ENCODE measurements at regions not wholly inside any gene's neighbourhood (a gene's known extent, or its start where the extent isn't known, plus 50 kb on each side); places are given as distances from the start of the nearest gene placed in this dataset.

DNA sequence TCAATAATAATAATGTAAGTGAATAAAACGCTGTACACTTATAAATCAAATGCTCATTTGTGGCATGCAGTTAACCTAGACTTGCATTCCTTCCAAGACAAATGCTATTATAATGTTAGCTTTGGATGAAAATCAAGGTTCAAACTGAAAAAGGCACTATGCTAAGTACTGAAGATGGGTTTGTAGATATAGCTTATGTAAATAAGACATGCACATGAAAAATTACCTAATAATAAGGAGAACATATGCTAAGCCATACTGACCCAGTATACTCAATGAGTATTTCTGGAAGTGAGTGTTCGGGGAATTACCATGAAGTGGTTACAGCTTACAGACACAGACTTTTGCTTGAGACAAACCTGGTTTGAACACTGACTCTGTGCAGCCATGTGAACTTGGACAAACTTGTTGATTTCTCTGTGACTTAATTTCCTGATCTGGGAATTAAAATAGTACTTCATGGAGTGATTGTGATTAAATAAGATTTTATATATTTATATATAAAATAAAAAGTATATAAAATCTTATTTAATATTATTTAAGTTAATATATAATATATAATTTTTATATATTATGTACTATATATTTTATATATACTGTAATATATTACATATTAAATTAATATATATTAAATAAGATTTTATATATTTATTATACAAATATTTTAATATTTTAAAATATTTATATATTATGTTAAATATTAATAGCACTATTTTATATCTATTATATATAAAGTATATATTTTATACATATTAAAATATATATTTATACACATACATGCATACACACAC, 159.2 kb downstream of the ZPLD1 start:
- ATAC-seq (no peak), DNase-seq (no peak)
- Histone ChIP-seq H3K27me3 (no peaks in the 10 kb centered on the region), H3K27ac (no peak overlapping the region), H3K36me3 (replicated peaks in 1 of 2; ENCODE audit: insufficient read depth in 1 of 2, low read depth in 2 of 2) (no peaks in the 10 kb centered on the region), H3K4me3 (no peak overlapping the region), H3K9me3 (no peaks in the 10 kb centered on the region), H3K4me1 (no peaks in the 10 kb centered on the region)
- WGBS, 2 donors, result 48 to 58% methylated on average over 2 of the region's 2 CpGs
- intact Hi-C loops (cut with DNase I), result no loop called here
- no peak for TF ChIP-seq POLR2A (IDR thresholded peaks at IDR 0.05)
- TF ChIP-seq, protein P1, sequence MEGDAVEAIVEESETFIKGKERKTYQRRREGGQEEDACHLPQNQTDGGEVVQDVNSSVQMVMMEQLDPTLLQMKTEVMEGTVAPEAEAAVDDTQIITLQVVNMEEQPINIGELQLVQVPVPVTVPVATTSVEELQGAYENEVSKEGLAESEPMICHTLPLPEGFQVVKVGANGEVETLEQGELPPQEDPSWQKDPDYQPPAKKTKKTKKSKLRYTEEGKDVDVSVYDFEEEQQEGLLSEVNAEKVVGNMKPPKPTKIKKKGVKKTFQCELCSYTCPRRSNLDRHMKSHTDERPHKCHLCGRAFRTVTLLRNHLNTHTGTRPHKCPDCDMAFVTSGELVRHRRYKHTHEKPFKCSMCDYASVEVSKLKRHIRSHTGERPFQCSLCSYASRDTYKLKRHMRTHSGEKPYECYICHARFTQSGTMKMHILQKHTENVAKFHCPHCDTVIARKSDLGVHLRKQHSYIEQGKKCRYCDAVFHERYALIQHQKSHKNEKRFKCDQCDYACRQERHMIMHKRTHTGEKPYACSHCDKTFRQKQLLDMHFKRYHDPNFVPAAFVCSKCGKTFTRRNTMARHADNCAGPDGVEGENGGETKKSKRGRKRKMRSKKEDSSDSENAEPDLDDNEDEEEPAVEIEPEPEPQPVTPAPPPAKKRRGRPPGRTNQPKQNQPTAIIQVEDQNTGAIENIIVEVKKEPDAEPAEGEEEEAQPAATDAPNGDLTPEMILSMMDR (IDR thresholded peaks at IDR 0.05), result no peak

DNA sequence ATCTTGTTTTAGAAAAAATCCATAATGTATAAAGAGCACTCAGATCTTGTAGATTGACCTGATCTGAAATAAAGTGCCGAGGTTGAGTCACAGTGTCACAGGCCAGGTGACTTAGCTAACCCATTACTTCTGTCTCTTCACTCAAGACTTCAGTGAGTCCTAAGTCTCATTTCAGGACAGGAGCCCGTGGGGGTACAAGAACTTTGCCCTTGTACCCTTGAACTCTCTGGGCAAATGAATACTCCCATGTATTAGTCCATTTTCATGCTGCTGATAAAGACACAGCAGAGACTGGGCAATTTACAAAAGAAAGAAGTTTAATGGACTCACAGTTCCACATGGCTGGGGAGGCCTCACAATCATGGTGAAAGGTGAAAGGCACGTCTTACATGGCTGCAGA, 160.2 kb downstream of the ZPLD1 start:
- Histone ChIP-seq H3K27ac (no peak overlapping the region), H3K27me3 (no peaks in the 10 kb centered on the region), H3K36me3 (replicated peaks in 1 of 2; ENCODE audit: insufficient read depth in 1 of 2, low read depth in 2 of 2) (no peaks in the 10 kb centered on the region), H3K9me3 (no peaks in the 10 kb centered on the region), H3K4me1 (no peaks in the 10 kb centered on the region), H3K4me3 (no peak overlapping the region)
- ATAC-seq, result no peak
- no peak for DNase-seq
- intact Hi-C loops (cut with DNase I), result no loop called here
- TF ChIP-seq, protein P1 (IDR thresholded peaks at IDR 0.05), result no peak
- no peak for TF ChIP-seq POLR2A (IDR thresholded peaks at IDR 0.05)
- WGBS, 2 donors, result 62 to 79% methylated on average over 3 of the region's 3 CpGs

DNA sequence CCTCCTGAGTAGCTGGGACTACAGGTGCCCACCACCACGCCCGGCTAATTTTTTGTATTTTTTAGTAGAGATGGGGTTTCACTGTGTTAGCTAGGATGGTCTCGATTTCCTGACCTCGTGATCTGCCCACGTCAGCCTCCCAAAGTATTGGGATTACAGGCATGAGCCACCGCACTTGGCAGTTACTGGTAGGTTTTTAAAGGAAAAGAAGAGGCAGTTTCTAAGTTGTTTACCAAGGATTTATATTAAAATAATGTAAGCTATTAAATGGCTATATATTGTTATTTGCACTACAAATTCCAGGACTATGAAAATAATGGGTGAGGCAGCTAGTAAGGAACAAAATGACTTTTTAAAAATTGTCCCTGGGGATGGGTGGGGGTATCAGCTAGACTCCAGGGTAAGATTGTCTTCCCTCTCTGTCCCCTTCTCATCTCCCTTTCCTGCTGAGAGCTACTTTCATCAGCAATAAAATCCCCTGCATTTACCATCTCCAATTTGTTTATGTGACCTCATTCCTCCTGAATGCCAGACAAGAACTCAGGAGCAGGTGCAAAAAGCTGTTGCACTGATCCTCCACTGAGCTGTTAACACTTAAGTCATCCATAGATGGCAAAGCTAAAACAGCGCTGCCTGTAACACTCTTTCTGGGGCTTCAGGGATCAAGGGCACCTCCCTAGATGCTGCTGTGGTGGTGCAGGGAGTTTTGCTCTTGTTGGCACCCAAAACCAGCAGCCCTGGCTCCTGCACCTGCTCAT, 165.2 kb downstream of the ZPLD1 start:
- intact Hi-C loops (cut with DNase I), result no loop called here
- DNase-seq (no peak), ATAC-seq (no peak)
- no peak overlapping the region for H3K4me3 ChIP-seq
- TF ChIP-seq POLR2A (IDR thresholded peaks at IDR 0.05), result no peak
- TF ChIP-seq, protein P1 (IDR thresholded peaks at IDR 0.05), result no peak
- WGBS, 2 donors, result 80 to 90% methylated on average over 7 of the region's 7 CpGs
- no peaks in the 10 kb centered on the region for H3K36me3 ChIP-seq (replicated peaks in 1 of 2; ENCODE audit: insufficient read depth in 1 of 2, low read depth in 2 of 2)
- H3K27ac ChIP-seq, result no peak overlapping the region
- no peaks in the 10 kb centered on the region for H3K4me1 ChIP-seq
- no peaks in the 10 kb centered on the region for H3K27me3 ChIP-seq
- H3K9me3 ChIP-seq, result no peaks in the 10 kb centered on the region

DNA sequence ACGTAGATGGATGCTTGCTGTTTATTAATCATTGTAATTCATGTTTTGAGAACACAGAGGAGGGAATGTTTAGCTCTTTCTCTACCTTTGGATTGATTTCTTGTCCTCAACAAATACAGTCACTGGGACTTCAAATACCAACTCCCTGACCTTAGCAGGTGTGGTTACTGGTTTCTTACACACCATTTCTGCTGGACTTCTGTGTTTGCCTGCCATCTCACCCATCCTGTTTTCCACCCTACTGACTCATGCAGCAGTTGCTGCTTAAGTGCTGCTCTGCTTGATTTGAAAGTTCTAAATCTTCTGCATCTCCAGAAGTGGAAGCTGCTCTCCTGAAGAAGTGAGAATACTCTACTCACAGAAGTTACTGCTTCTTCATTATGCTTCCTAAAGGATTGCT, 170.3 kb downstream of the ZPLD1 start:
- no peak overlapping the region for H3K27ac ChIP-seq
- intact Hi-C loops (cut with DNase I), result no loop called here
- H3K9me3 ChIP-seq, result no peaks in the 10 kb centered on the region
- ATAC-seq, result no peak
- H3K4me1 ChIP-seq, result no peaks in the 10 kb centered on the region
- no peak for DNase-seq
- H3K27me3 ChIP-seq, result no peaks in the 10 kb centered on the region
- H3K4me3 ChIP-seq, result no peak overlapping the region
- 43 to 59% methylated on average over 1 of the region's 1 CpG for WGBS, 2 donors
- TF ChIP-seq, protein P1 (IDR thresholded peaks at IDR 0.05), result no peak
- no peaks in the 10 kb centered on the region for H3K36me3 ChIP-seq (replicated peaks in 1 of 2; ENCODE audit: insufficient read depth in 1 of 2, low read depth in 2 of 2)

All from body of pancreas (tissue), 4 donors.